GM12892 (cell line): ENCODE measurements at regions not wholly inside any gene's neighbourhood (a gene's known extent, or its start where the extent isn't known, plus 50 kb on each side); places are given as distances from the start of the nearest gene placed in this dataset.

Experiments used
- POLR2A ChIP-seq: IDR thresholded peaks from 2 replicates; pipeline ENCODE4 v1.6.1; 2011; ENCODE audit warnings: low read depth, low read length, control low read depth
- POLR2AphosphoS5 ChIP-seq: IDR thresholded peaks from 2 replicates; pipeline ENCODE4 v1.6.1; 2011; ENCODE audit warnings: low read depth, low read length, control low read depth

DNA sequence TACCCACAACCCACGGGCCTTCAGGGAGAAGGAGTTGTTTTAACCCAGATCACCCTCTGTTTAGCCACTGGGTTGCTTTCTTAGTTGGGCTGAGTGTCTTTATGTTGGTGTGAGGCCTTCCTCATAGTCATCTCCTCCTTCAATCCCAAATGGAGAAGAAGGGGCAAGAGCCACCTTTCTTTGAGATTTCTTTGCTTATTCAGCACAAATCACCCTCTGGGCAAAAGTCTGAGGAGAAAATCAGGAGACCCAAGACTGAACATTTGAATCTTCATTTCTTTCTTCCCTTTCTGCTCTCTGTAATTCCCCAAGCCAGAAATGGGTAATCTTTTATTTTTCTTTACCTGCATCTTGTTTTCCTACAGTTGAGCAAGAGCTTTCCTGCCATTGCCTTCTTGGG is 329.0 kb downstream of the TLE4 start:
- no peak for TF ChIP-seq POLR2A
- no peak for TF ChIP-seq POLR2AphosphoS5
